Hematopoietic multipotent progenitor cell treated with erythropoietin and hydrocortisone succinate and interleukin-3 and kit ligand, for 8 days (in vitro differentiated cells): ENCODE measurements at regions not wholly inside any gene's neighbourhood (a gene's known extent, or its start where the extent isn't known, plus 50 kb on each side); places are given as distances from the start of the nearest gene placed in this dataset.
"Not testable (repeated sequence)": the region's sequence is repeated elsewhere in the genome, so short reads cannot be mapped to it uniquely, and the experiment has no call there.

ENCODE experiments used
- DNase-seq: peaks from one replicate; pipeline ENCODE4 v3.0.0-alpha.2; 2015

- DNase-seq, result no peak
Observed at GRCh38 chr1:38658883-38659282, 200.7 kb downstream of the RRAGC start.

- DNase-seq, result no peak
Observed at GRCh38 chr1:38657873-38658272, 201.7 kb downstream of the RRAGC start.

- no peak for DNase-seq
Observed at GRCh38 chr1:38657207-38657840, 202.2 kb downstream of the RRAGC start.

GRCh38 chr1:38656726-38657125 lies 202.8 kb downstream of the RRAGC start:
- no peak for DNase-seq

GRCh38 chr1:38652217-38652616 lies 207.4 kb downstream of the RRAGC start:
- DNase-seq, result no peak

- DNase-seq, result no peak
Observed at GRCh38 chr1:38651669-38652068, 207.9 kb downstream of the RRAGC start.

- no peak for DNase-seq
Observed at GRCh38 chr1:38648417-38648816, 211.2 kb downstream of the RRAGC start.

GRCh38 chr1:38647341-38647740 lies 212.2 kb downstream of the RRAGC start:
- DNase-seq, result not testable (repeated sequence)

GRCh38 chr1:38644092-38644491 lies 215.5 kb downstream of the RRAGC start:
- no peak for DNase-seq

GRCh38 chr1:38641661-38642060 lies 217.9 kb downstream of the RRAGC start:
- DNase-seq, result no peak

GRCh38 chr1:38640371-38640770 lies 219.2 kb downstream of the RRAGC start:
- no peak for DNase-seq

GRCh38 chr1:38628241-38628640 lies 231.3 kb downstream of the RRAGC start:
- no peak for DNase-seq

- DNase-seq, result no peak
Observed at GRCh38 chr1:38625939-38626338, 233.6 kb downstream of the RRAGC start.

- DNase-seq, result no peak
Observed at GRCh38 chr1:38624336-38625039, 235.1 kb downstream of the RRAGC start.

GRCh38 chr1:38623529-38623928 lies 236.0 kb downstream of the RRAGC start:
- DNase-seq, result no peak

- DNase-seq, result no peak
Observed at GRCh38 chr1:38622197-38622596, 237.4 kb downstream of the RRAGC start.

GRCh38 chr1:38616846-38617245 lies 242.7 kb downstream of the RRAGC start:
- DNase-seq, result no peak

GRCh38 chr1:38615680-38616079 lies 243.9 kb downstream of the RRAGC start:
- DNase-seq, result no peak

GRCh38 chr1:38614861-38615260 lies 244.7 kb downstream of the RRAGC start:
- no peak for DNase-seq

- no peak for DNase-seq
Observed at GRCh38 chr1:38613996-38614395, 245.6 kb downstream of the RRAGC start.

GRCh38 chr1:38612951-38613350 lies 246.6 kb downstream of the RRAGC start:
- DNase-seq, result peak; percentile 52

GRCh38 chr1:38611664-38612211 lies 247.8 kb downstream of the RRAGC start:
- no peak for DNase-seq

- no peak for DNase-seq
Observed at GRCh38 chr1:38609166-38610025, 250.2 kb downstream of the RRAGC start.
